Heart right ventricle (tissue), 16 donors: ENCODE measurements at regions not wholly inside any gene's neighbourhood (a gene's known extent, or its start where the extent isn't known, plus 50 kb on each side); places are given as distances from the start of the nearest gene placed in this dataset.
A peak's percentile ranks its signal among the peaks of the same experiment; 100 is the strongest.

Experiments used
- ATAC-seq, 8 donors: fragments of 200-7000 bp; cut with Tn5 transposase; one replicate each; pipeline ENCODE4 v1.9.1; 2020; ENCODE audit warnings: mild to moderate bottlenecking in 8 of 8, moderate library complexity in 8 of 8, moderate number of reproducible peaks in 1 of 8
- DNase-seq, 2 donors: peaks; one replicate each; pipeline ENCODE4 v3.0.0-alpha.2; 2020
- H3K27ac ChIP-seq, 10 donors: fragments of 200-600 bp; sonication (generic) in 2 of 10; one replicate each; pipeline versions ENCODE4 v1.5.0 to v1.8.0; 2020 to 2022; ENCODE audit warnings: mild to moderate bottlenecking in 3 of 10
- H3K27me3 ChIP-seq, 7 donors: fragments of 200-600 bp; one replicate each; pipeline ENCODE4 v1.8.0; 2021 to 2022; ENCODE audit warnings: mild to moderate bottlenecking in 2 of 7
- H3K36me3 ChIP-seq, 9 donors: fragments of 200-600 bp; sonication (generic) in 1 of 9; one replicate each; pipeline versions ENCODE4 v1.5.0 to v1.8.0; 2020 to 2022; ENCODE audit warnings: mild to moderate bottlenecking in 2 of 9
- H3K4me1 ChIP-seq, 9 donors: fragments of 200-600 bp; sonication (generic) in 1 of 9; one replicate each; pipeline versions ENCODE4 v1.5.0 to v1.8.0; 2020 to 2022; ENCODE audit warnings: mild to moderate bottlenecking in 4 of 9
- H3K4me3 ChIP-seq, 10 donors: fragments of 200-600 bp; sonication (generic) in 2 of 10; one replicate each; pipeline versions ENCODE4 v1.5.0 to v1.8.0; 2020 to 2022; ENCODE audit warnings: mild to moderate bottlenecking in 7 of 10, moderate library complexity in 2 of 10
- H3K9me3 ChIP-seq, 11 donors: fragments of 200-600 bp in 10 of 11; sonication (generic) in 2 of 11; one replicate each; pipeline versions ENCODE4 v1.5.0 to v1.8.0; 2013 to 2022; ENCODE audit warnings: mild to moderate bottlenecking in 2 of 11, control low read depth in 1 of 11, moderate library complexity in 1 of 11
- WGBS, 2 donors: extraction: QIAGEN DNeasy Blood & Tissue Kit; methylation state at CpG; one replicate each; pipeline ENCODE4 v1.1.7; 2013; ENCODE audit warnings: inconsistent platforms in 1 of 2; 5-methylcytosine and 5-hydroxymethylcytosine counted together
- intact Hi-C, 10 donors: fragments of 100-400 bp; cut with DNase I; formaldehyde crosslinking; loops; one replicate each; pipeline versions ENCODE4 v1.11.1 to v1.14.2; 2022
- TF ChIP-seq, protein P1 (sequence below), 9 donors: fragments of 200-600 bp; sonication (generic) in 2 of 9; IDR thresholded peaks; one replicate each; pipeline versions ENCODE4 v1.5.0 to v1.8.0; 2021 to 2022; ENCODE audit warnings: antibody characterized with exemption in 9 of 9, mild to moderate bottlenecking in 5 of 9, moderate library complexity in 1 of 9
- donor health status: Arrhythmogenic right ventricular cardiomyopathy.
- donor health status: ischemic (EF 13 %, LVEDD 7.1; RV severe dilation, severe dysfunction).
- donor health status: healthy with polysubstance abuse.
- donor health status: DM: no; HTN: yes; CAD: no.
- donor health status: DM: no; HTN: no; CAD: no.
- donor health status: ischemic (EF 25% LVEDD 6.9; RV normal size, moderate dysfunction).
- donor health status: ischemic (EF 25% LVEDD 5.7; RV mildly dilated, moderate dysfunction).
- donor health status: healthy.
- donor health status: DM: yes; HTN: yes; CAD: no.
- donor health status: Ischemic cardiomyopathy.
- donor health status: ischemic (EF 35%, LVEDD 5.7; RV mildly dilated, moderate dysfunction).
- donor health status: nonischemic (EF 11% LVEDD 7.7; RV severe dilation, severe dysfunction).
- donor health status: DM: yes; HTN: yes; CAD: no.
- donor health status: PGD.
- donor health status: ischemic (EF 29% LVEDD 5.4; RV normal size, mild dysfunction).
- donor health status: nonischemic (EF 23%, LVEDD 6.1; RV moderate dilation, normal function).

DNA sequence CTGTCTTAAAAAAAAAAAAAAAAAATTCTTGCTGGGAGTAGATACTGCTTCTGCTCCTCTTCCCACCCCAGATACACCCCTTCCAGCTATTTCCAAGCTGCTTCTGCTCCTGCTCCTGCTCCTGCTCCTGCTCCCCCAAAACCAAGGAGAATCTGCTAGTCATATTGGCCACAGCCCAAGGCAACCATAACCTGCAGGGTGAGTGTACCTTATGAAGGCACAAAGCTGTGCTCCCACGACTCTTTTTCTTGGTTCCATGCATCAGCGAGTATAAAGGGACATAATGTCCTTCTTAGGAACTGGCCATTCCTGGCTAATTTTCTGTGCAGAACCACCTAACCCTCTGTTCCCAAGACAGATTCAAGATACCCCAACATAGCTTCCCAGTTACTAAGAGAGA lies 129.5 kb upstream of the CDK1 start:
- Histone ChIP-seq H3K36me3 (no peaks in the 10 kb centered on the region), H3K27me3 (no peaks in the 10 kb centered on the region), H3K4me3 (no peak overlapping the region), H3K9me3 (no peaks in the 10 kb centered on the region), H3K27ac (no peak overlapping the region), H3K4me1 (peaks cover 0 to 5% (median 0%) of the 10 kb centered on the region in 9 donors)
- DNase-seq: no peak
- WGBS, 2 donors: 88 to 93% methylated on average over 2 of the region's 2 CpGs
- intact Hi-C loops: loop anchor here (5.0 to 10.0 kb wide), 8 partner anchors 94 to 1024 kb away; no protein-coding TSS in a partner anchor
- ATAC-seq: no peak
- TF ChIP-seq, protein P1, sequence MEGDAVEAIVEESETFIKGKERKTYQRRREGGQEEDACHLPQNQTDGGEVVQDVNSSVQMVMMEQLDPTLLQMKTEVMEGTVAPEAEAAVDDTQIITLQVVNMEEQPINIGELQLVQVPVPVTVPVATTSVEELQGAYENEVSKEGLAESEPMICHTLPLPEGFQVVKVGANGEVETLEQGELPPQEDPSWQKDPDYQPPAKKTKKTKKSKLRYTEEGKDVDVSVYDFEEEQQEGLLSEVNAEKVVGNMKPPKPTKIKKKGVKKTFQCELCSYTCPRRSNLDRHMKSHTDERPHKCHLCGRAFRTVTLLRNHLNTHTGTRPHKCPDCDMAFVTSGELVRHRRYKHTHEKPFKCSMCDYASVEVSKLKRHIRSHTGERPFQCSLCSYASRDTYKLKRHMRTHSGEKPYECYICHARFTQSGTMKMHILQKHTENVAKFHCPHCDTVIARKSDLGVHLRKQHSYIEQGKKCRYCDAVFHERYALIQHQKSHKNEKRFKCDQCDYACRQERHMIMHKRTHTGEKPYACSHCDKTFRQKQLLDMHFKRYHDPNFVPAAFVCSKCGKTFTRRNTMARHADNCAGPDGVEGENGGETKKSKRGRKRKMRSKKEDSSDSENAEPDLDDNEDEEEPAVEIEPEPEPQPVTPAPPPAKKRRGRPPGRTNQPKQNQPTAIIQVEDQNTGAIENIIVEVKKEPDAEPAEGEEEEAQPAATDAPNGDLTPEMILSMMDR (IDR thresholded peaks at IDR 0.05): no peak

DNA sequence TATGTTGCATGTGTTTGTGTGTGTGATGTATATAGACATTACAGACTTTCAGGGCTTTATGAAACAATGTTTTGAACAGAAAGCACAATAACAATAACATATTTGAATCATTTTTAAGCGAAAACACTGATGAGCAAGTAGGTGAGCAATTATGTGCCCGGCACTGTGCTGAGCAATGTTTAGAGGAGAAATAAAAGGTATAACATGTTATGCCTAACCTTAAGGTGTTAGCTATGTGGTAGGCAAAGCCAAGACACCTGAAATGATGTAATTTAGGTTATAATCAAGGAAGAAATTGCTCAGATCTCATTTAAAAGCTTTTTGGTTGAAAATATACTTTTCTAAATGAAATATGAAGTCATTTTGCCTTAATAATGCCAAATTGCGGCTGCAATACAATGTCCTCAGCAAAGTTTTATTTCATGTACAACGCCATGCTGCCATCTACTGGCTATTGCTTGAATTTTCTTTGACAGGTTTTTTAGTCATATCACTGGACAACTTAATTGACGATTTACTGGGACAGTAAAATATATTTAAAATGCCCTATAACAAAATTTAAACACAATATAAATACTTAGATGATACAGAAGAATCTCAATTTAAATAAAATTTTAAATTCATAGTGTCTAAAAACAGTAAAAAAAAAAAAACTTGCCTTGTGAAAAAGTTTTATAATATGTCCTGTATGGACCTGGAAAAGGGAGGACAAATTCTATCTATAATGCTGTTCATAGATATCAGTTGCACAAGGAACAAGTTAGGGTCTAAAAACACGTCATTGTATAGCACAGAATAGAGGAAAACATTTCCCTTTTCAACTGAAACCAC lies 131.1 kb upstream of the CDK1 start:
- intact Hi-C loops: loop anchor here (1.0 to 10.0 kb wide), 11 partner anchors 92 to 1022 kb away; no protein-coding TSS in a partner anchor

DNA sequence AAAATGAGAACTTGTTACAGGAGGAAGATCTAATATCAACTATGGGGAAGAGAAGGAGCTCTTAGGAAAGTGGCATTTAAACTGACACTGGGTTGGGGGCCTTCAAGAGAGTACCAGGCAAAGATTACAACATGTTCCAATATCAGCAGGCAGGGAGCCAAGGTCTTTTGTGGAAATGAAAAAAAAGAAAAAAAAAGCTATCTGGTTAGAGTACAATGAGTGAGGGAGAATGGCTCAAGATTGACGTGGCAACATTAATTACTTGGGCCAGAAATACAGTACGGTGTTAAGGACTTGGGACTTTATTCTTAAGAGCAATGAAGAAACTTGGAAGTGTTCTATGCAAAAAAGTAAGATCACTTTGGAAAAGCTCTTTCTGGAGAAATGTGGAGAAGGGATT lies 132.3 kb upstream of the CDK1 start:
- H3K36me3 ChIP-seq: no peaks in the 10 kb centered on the region
- TF ChIP-seq, protein P1 (IDR thresholded peaks at IDR 0.05): no peak
- no peaks in the 10 kb centered on the region for H3K9me3 ChIP-seq
- ATAC-seq: no peak
- no peak for DNase-seq
- H3K4me1 ChIP-seq: peaks cover 0 to 5% (median 0%) of the 10 kb centered on the region in 9 donors
- 79 to 83% methylated on average over 2 of the region's 2 CpGs for WGBS, 2 donors
- H3K4me3 ChIP-seq: no peak overlapping the region
- no peaks in the 10 kb centered on the region for H3K27me3 ChIP-seq
- H3K27ac ChIP-seq: no peak overlapping the region
- intact Hi-C loops: loop anchor here (2.0 to 10.0 kb wide), 10 partner anchors 91 to 1021 kb away; no protein-coding TSS in a partner anchor

More for the DNA sequence above, 131.1 kb upstream of the CDK1 start:
- Histone ChIP-seq H3K4me1 (peaks cover 0 to 5% (median 0%) of the 10 kb centered on the region in 9 donors), H3K27me3 (no peaks in the 10 kb centered on the region), H3K36me3 (no peaks in the 10 kb centered on the region), H3K4me3 (no peak overlapping the region), H3K27ac (no peak overlapping the region), H3K9me3 (no peaks in the 10 kb centered on the region)
- 14 to 17% methylated on average over 6 of the region's 6 CpGs for WGBS, 2 donors
- DNase-seq: peak in 1 of 2 donors; percentile 39
- TF ChIP-seq, protein P1 (IDR thresholded peaks at IDR 0.05): peak; percentile 59 to 88 (median 76)
- ATAC-seq: peak in 2 of 8 donors; percentile 42 to 64

DNA sequence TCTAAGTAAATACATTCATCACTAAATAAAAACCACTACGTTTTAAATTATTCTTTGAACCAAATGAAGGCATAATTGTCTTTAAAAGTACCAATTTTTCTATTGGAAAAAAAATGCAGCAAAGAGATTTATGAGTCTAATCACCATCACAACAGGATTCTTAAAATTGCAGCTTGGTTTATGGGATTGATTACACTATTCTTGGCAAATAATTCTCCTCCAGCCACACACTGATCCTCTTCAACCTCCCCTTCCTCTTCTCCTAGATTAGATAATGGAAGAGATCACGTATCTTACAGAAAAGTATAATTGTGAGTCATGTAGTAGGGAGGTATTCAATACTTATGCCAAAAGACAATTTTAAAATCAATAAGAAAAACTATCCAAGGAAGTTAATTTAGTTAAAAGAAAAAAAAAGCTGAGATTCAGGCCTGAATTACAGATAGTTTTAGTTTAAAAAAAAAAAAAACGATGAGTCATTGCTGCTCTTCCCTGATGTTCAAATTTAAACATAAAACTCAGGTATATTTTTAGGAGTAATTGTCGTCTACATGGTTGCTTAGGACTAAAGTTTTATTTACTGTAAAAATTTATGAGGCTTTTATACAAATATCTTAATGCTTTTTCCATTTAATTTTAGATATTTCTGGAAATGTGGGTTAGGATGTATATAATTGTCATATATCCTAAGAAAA lies 133.7 kb upstream of the CDK1 start:
- Histone ChIP-seq H3K4me1 (peaks cover 0 to 5% (median 0%) of the 10 kb centered on the region in 9 donors), H3K4me3 (no peak overlapping the region), H3K9me3 (no peaks in the 10 kb centered on the region), H3K36me3 (no peaks in the 10 kb centered on the region), H3K27ac (no peak overlapping the region), H3K27me3 (no peaks in the 10 kb centered on the region)
- no peak for ATAC-seq
- WGBS, 2 donors: 66 to 70% methylated on average over 4 of the region's 4 CpGs
- intact Hi-C loops: loop anchor here (5.0 to 10.0 kb wide), 8 partner anchors 90 to 1020 kb away; no protein-coding TSS in a partner anchor
- TF ChIP-seq, protein P1 (IDR thresholded peaks at IDR 0.05): no peak
- DNase-seq: no peak
